ENCODE measurements at regions not wholly inside any gene's neighbourhood (a gene's known extent, or its start where the extent isn't known, plus 50 kb on each side); places are given as distances from the start of the nearest gene placed in this dataset.

DNA sequence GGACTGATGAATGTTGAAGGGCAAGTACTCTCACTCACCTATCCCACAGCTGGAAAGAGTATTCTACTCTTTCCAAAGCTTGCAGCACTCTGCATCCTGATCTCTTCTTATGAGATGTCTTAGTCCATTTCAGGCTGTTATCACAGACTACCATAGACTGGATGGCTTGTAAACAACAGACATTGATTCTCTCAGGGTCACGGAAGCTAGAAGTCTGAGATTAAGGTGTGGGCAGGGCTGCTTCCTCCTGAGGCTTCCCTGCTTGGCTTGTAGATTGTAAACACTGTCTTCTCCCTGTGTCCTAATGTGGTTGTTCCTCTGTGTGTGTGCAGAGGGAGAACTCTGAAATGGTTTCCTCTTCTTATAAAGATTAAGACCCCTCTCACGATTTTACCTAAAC is 131.2 kb downstream of the MXRA5 start:
- Mint-ChIP-seq H3K4me1 (ENCODE audit: low read depth) (no peaks in the 10 kb centered on the region), H3K9me3 (no peaks in the 10 kb centered on the region), H3K36me3 (ENCODE audit: low read depth) (no peaks in the 10 kb centered on the region), H3K4me3 (no peak overlapping the region), H3K27me3 (ENCODE audit: insufficient read depth) (peaks cover 2% of the 10 kb centered on the region; the same call in 1 of the 2 replicates), H3K27ac (no peak overlapping the region)
- TF ChIP-seq, protein P1, sequence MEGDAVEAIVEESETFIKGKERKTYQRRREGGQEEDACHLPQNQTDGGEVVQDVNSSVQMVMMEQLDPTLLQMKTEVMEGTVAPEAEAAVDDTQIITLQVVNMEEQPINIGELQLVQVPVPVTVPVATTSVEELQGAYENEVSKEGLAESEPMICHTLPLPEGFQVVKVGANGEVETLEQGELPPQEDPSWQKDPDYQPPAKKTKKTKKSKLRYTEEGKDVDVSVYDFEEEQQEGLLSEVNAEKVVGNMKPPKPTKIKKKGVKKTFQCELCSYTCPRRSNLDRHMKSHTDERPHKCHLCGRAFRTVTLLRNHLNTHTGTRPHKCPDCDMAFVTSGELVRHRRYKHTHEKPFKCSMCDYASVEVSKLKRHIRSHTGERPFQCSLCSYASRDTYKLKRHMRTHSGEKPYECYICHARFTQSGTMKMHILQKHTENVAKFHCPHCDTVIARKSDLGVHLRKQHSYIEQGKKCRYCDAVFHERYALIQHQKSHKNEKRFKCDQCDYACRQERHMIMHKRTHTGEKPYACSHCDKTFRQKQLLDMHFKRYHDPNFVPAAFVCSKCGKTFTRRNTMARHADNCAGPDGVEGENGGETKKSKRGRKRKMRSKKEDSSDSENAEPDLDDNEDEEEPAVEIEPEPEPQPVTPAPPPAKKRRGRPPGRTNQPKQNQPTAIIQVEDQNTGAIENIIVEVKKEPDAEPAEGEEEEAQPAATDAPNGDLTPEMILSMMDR (IDR thresholded peaks at IDR 0.05) = no peak
- DNase-seq = no peak

- Mint-ChIP-seq H3K27ac (no peak overlapping the region), H3K4me3 (no peak overlapping the region), H3K36me3 (ENCODE audit: low read depth) (no peaks in the 10 kb centered on the region), H3K27me3 (ENCODE audit: insufficient read depth) (peaks cover 6% of the 10 kb centered on the region), H3K9me3 (no peaks in the 10 kb centered on the region), H3K4me1 (ENCODE audit: low read depth) (no peaks in the 10 kb centered on the region)
- DNase-seq = no peak
- TF ChIP-seq, protein P1 (IDR thresholded peaks at IDR 0.05) = no peak
Measured at GRCh38 chrX:3206314-3206713, 140.1 kb downstream of the MXRA5 start.

GRCh38 chrX:3204606-3205005 is 141.8 kb downstream of the MXRA5 start:
- H3K27me3 Mint-ChIP-seq (ENCODE audit: insufficient read depth) = peaks cover 4% of the 10 kb centered on the region
- no peaks in the 10 kb centered on the region for H3K9me3 Mint-ChIP-seq
- no peak overlapping the region for H3K4me3 Mint-ChIP-seq
- DNase-seq = no peak
- H3K4me1 Mint-ChIP-seq (ENCODE audit: low read depth) = no peaks in the 10 kb centered on the region
- H3K27ac Mint-ChIP-seq = no peak overlapping the region
- H3K36me3 Mint-ChIP-seq (ENCODE audit: low read depth) = no peaks in the 10 kb centered on the region
- TF ChIP-seq, protein P1 (IDR thresholded peaks at IDR 0.05) = no peak

DNA sequence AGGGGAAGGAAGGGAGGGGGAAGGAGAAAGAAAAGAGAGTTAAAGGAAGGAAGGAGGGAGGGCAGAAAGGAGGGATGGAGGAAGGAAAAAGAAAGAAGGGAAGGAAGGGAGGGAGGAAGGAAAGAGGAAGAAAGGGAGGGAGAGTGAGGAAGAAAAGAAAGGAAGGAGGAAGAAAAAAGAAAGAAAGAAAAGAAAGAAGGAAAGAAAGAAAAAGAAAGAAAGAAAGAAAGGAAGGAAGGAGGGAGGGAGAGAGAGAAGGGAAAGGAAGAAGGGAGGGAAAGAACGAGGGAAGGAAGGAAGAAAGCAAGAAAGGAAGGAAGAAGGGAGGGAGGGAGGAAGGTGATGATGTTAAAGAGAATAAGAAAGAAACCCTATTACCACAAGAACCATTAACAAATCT is 150.6 kb downstream of the MXRA5 start:
- Mint-ChIP-seq H3K36me3 (ENCODE audit: low read depth) (no peaks in the 10 kb centered on the region), H3K4me3 (no peak overlapping the region), H3K27me3 (ENCODE audit: insufficient read depth) (no peaks in the 10 kb centered on the region), H3K9me3 (peaks cover 4% of the 10 kb centered on the region; the same call in 1 of the 2 replicates), H3K27ac (no peak overlapping the region), H3K4me1 (ENCODE audit: low read depth) (peaks cover 22% of the 10 kb centered on the region)
- no peak for DNase-seq
- TF ChIP-seq, protein P1 (IDR thresholded peaks at IDR 0.05) = no peak

DNA sequence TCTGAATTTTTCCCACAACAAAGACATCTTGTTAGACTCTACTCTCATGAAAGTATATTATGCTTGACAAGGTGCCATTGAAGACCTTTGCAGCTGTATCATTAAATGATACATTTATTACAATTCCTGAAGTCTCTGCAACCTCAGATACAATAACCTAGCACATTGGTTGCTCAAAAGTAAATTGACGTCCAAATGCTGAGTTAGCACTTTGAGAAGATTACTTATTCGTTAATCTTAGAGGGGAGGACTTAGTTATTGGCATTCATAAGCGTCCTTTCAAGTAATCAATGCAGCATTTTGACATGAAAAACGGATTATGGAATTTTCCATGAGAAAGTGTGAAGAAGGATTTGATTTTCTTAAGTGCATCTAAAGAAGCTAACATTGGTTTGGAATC is 151.6 kb downstream of the ARSF start:
- Mint-ChIP-seq H3K4me1 (ENCODE audit: low read depth) (peaks cover 31% of the 10 kb centered on the region), H3K9me3 (no peaks in the 10 kb centered on the region; the same call in 1 of the 2 replicates), H3K27ac (no peak overlapping the region), H3K36me3 (ENCODE audit: low read depth) (no peaks in the 10 kb centered on the region), H3K4me3 (no peak overlapping the region), H3K27me3 (ENCODE audit: insufficient read depth) (no peaks in the 10 kb centered on the region)
- no peak for DNase-seq
- TF ChIP-seq, protein P1 (IDR thresholded peaks at IDR 0.05) = no peak

DNA sequence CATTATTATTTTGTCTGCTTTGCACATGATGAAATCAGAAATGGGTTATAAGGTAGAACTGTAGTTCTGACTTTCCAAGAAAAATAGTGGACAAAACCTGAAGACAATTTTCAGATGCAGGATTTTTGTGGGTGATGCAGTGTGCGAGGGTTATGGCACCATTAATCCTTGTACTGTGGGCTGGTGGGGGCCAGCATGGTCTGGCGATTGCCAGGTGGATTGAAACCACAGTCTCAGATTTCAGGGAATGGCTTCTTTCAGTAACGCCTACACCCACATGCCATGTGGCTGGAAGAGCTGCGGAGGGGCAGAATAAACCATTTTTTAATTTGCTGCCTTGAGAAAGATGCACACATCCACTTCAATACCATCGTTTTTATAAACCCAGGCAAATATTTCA is 150.5 kb downstream of the ARSF start:
- no peak for DNase-seq
- H3K27me3 Mint-ChIP-seq (ENCODE audit: insufficient read depth) = no peaks in the 10 kb centered on the region
- no peak overlapping the region; the same call in 1 of the 2 replicates for H3K27ac Mint-ChIP-seq
- H3K36me3 Mint-ChIP-seq (ENCODE audit: low read depth) = no peaks in the 10 kb centered on the region
- H3K9me3 Mint-ChIP-seq = no peaks in the 10 kb centered on the region; the same call in 1 of the 2 replicates
- peaks cover 31% of the 10 kb centered on the region for H3K4me1 Mint-ChIP-seq (ENCODE audit: low read depth)
- TF ChIP-seq, protein P1 (IDR thresholded peaks at IDR 0.05) = no peak
- H3K4me3 Mint-ChIP-seq = no peak overlapping the region; the same call in 1 of the 2 replicates

Data from HFFc6 (cell line).